Endothelial cell of umbilical vein (primary cell): ENCODE measurements at regions not wholly inside any gene's neighbourhood (a gene's known extent, or its start where the extent isn't known, plus 50 kb on each side); places are given as distances from the start of the nearest gene placed in this dataset.

Experiments used
- BruUV-seq: library from RNA; stranded (reverse); fragments of 400-500 nt; replicated peaks from 2 replicates; lab custom pipeline; 2021; lab: Mats Ljungman, UMichigan
- CTCF ChIA-PET: fragments of 300-600, 350-600 bp; sonication (Branson Sonifier 250); formaldehyde crosslinking; loops from one replicate; lab custom pipeline; 2021; ENCODE audit warnings: antibody characterized with exemption, inconsistent platforms; lab: Charles Lee
- POLR2A ChIA-PET: fragments of 300-600, 350-600 bp; sonication (Branson Sonifier 250); formaldehyde crosslinking; loops from one replicate; lab custom pipeline; 2021; ENCODE audit warnings: antibody characterized with exemption, inconsistent platforms; lab: Charles Lee
- DNase-seq: peaks from one replicate; pipeline ENCODE4 v3.0.0-alpha.2; 2011; ENCODE audit warnings: low read depth, low spot score
- FAIRE-seq: peaks from 2 replicates; lab custom pipeline; 2011; peaks lifted over from hg19 to GRCh38; lab: Jason Lieb, UNC
- H2AFZ ChIP-seq: 2 replicates; pipeline ENCODE4 v1.6.0; 2012; ENCODE audit warnings: low read depth, low read length, control low read depth, inconsistent platforms
- H3K27ac ChIP-seq: 2 replicates; pipeline ENCODE4 v1.5.1; 2011; ENCODE audit warnings: low read depth, mild to moderate bottlenecking, control low read depth, low read length, moderate library complexity; ENCODE audit not compliant: insufficient read depth
- H3K27me3 ChIP-seq, 2 experiments: 2 replicates each; pipeline versions ENCODE4 v1.6.0 to v1.6.1; 2011; ENCODE audit warnings: low read length in 2 of 2, mixed read lengths in 1 of 2; ENCODE audit not compliant: control insufficient read depth in 2 of 2, insufficient read depth in 2 of 2
- H3K36me3 ChIP-seq, 2 experiments: 2 replicates in 1 of 2; 3 replicates in 1 of 2; pipeline ENCODE4 v1.5.1; 2011; ENCODE audit warnings: low read length in 2 of 2, mild to moderate bottlenecking in 1 of 2, moderate library complexity in 1 of 2; ENCODE audit not compliant: control insufficient read depth in 2 of 2, insufficient read depth in 2 of 2; ENCODE audit errors: extremely low read depth in 1 of 2
- H3K4me1 ChIP-seq: 3 replicates; pipeline ENCODE4 v1.5.1; 2011; ENCODE audit warnings: mild to moderate bottlenecking, low read length; ENCODE audit not compliant: control insufficient read depth, insufficient read depth; ENCODE audit errors: extremely low read depth
- H3K4me2 ChIP-seq: 2 replicates; pipeline ENCODE4 v1.6.1; 2011; ENCODE audit warnings: low read length, control low read depth, mixed read lengths; ENCODE audit not compliant: insufficient read depth
- H3K4me3 ChIP-seq, 3 experiments: fragments of 200-600 bp in 1 of 3; sonication (generic), shearing (Covaris generic) in 1 of 3; replicated peaks in 1 of 3; 2 replicates each; pipeline ENCODE4 v1.5.1; 2011 to 2016; ENCODE audit warnings: control low read depth in 3 of 3, low read length in 3 of 3, mild to moderate bottlenecking in 2 of 3, inconsistent platforms in 1 of 3, low read depth in 1 of 3, moderate library complexity in 1 of 3; ENCODE audit not compliant: insufficient read depth in 1 of 3
- H3K79me2 ChIP-seq: 2 replicates; pipeline ENCODE4 v1.6.0; 2012; ENCODE audit warnings: low read length, inconsistent platforms; ENCODE audit not compliant: control insufficient read depth, insufficient read depth
- H3K9ac ChIP-seq: replicated peaks from 2 replicates; pipeline ENCODE3; 2011; ENCODE audit warnings: low read length, control low read depth; ENCODE audit not compliant: insufficient read depth; ENCODE audit errors: extremely low read depth
- H3K9me1 ChIP-seq: replicated peaks from 3 replicates; pipeline ENCODE4 v1.6.0; 2011; ENCODE audit warnings: mild to moderate bottlenecking, low read length; ENCODE audit not compliant: control insufficient read depth, insufficient read depth; ENCODE audit errors: extremely low read depth
- H3K9me3 ChIP-seq: replicated peaks from 2 replicates; pipeline ENCODE4 v1.5.1; 2012; ENCODE audit warnings: low read length, inconsistent platforms; ENCODE audit not compliant: control insufficient read depth, insufficient read depth
- H4K20me1 ChIP-seq: replicated peaks from 2 replicates; pipeline ENCODE3; 2011; ENCODE audit warnings: mild to moderate bottlenecking, low read length; ENCODE audit not compliant: control insufficient read depth, insufficient read depth; ENCODE audit errors: extremely low read depth
- EZH2 ChIP-seq: IDR thresholded peaks from 2 replicates; pipeline ENCODE4 v1.6.1; 2012; ENCODE audit warnings: borderline replicate concordance, low read depth, mild to moderate bottlenecking, moderate library complexity, low read length, inconsistent platforms; ENCODE audit not compliant: severe bottlenecking
- FOS ChIP-seq: IDR thresholded peaks from 2 replicates; pipeline ENCODE4 v1.6.1; 2011; ENCODE audit warnings: mild to moderate bottlenecking, low read length, moderate library complexity, borderline replicate concordance; ENCODE audit not compliant: insufficient read depth
- GATA2 ChIP-seq: IDR thresholded peaks from 2 replicates; pipeline ENCODE4 v1.7.0; 2011; ENCODE audit warnings: low read depth, mild to moderate bottlenecking, moderate library complexity, mixed read lengths, low read length; ENCODE audit not compliant: insufficient read length, insufficient read depth
- JUN ChIP-seq: IDR thresholded peaks from 2 replicates; pipeline ENCODE4 v1.6.1; 2011; ENCODE audit warnings: borderline replicate concordance, low read depth; ENCODE audit not compliant: insufficient read length, insufficient read depth
- MYC ChIP-seq: IDR thresholded peaks from one replicate; pipeline ENCODE4 v1.6.1; 2011; ENCODE audit warnings: mild to moderate bottlenecking, low read depth, low read length
- POLR2A ChIP-seq: IDR thresholded peaks from 2 replicates; pipeline ENCODE4 v1.6.1; 2012; ENCODE audit warnings: low read depth, mild to moderate bottlenecking, control low read depth, low read length
- dilution Hi-C: fragments of 300-500 bp; cut with MboI; formaldehyde crosslinking; loops from one replicate; pipeline ENCODE4 v1.15.0; 2019; ENCODE audit warnings: low sequenced_read_pairs; ENCODE audit not compliant: extremely low pct_ligation_motif_present
- intact Hi-C: fragments of 100-400 bp; cut with micrococcal nuclease; formaldehyde crosslinking; loops from one replicate; pipeline ENCODE4 v1.10.0; 2022
- TF ChIP-seq, protein P1 (sequence below), 2 donors: IDR thresholded peaks; 1 replicate in 1 of 2; 2 replicates in 1 of 2; pipeline ENCODE4 v1.5.1; 2011; ENCODE audit warnings: low read length in 2 of 2, mild to moderate bottlenecking in 2 of 2, moderate library complexity in 2 of 2, control low read depth in 1 of 2, inconsistent platforms in 1 of 2, low read depth in 1 of 2; ENCODE audit not compliant: insufficient read depth in 1 of 2; ENCODE audit errors: extremely low read depth in 1 of 2

DNA sequence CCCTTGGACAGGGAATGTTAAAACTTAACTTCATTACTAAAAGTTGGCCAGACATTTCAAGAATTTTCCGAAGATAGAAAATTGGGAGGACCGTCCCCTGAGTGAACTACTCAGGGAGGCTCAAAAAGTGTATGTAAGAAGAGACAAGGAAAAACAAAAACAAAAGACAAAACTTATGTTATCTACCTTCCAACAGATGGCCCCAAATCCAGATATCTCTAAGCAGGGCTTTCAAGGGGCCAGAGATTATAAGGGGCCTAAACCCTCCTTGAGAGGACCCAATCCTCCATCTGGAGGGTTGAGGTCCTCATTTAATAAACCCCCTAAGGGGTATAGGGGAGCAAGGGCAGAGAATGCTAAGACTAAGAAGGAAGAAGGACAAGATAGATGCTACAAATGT is 203.6 kb downstream of the SH2D4B start:
- H3K36me3 ChIP-seq, result no peaks in the 10 kb centered on the region
- no peaks in the 10 kb centered on the region for H3K27me3 ChIP-seq
- no peaks in the 10 kb centered on the region for H4K20me1 ChIP-seq
- DNase-seq (no peak), FAIRE-seq (no peak)
- H2AFZ ChIP-seq, result no peak overlapping the region
- no peak overlapping the region for H3K4me2 ChIP-seq
- no peak overlapping the region for H3K27ac ChIP-seq
- H3K9me3 ChIP-seq, result no peaks in the 10 kb centered on the region
- POLR2A ChIA-PET, result no interaction called here
- no peaks in the 10 kb centered on the region for H3K79me2 ChIP-seq
- no peak overlapping the region for H3K4me3 ChIP-seq
- no TSS peak for BruUV-seq
- H3K4me1 ChIP-seq, result no peaks in the 10 kb centered on the region
- dilution Hi-C loops, result no loop called here
- intact Hi-C loops, result no loop called here
- TF ChIP-seq MYC (no peak), JUN (no peak)
- TF ChIP-seq, protein P1, sequence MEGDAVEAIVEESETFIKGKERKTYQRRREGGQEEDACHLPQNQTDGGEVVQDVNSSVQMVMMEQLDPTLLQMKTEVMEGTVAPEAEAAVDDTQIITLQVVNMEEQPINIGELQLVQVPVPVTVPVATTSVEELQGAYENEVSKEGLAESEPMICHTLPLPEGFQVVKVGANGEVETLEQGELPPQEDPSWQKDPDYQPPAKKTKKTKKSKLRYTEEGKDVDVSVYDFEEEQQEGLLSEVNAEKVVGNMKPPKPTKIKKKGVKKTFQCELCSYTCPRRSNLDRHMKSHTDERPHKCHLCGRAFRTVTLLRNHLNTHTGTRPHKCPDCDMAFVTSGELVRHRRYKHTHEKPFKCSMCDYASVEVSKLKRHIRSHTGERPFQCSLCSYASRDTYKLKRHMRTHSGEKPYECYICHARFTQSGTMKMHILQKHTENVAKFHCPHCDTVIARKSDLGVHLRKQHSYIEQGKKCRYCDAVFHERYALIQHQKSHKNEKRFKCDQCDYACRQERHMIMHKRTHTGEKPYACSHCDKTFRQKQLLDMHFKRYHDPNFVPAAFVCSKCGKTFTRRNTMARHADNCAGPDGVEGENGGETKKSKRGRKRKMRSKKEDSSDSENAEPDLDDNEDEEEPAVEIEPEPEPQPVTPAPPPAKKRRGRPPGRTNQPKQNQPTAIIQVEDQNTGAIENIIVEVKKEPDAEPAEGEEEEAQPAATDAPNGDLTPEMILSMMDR (IDR thresholded peaks at IDR 0.05; ENCODE audit: extremely low read depth in 1 of 2, insufficient read depth in 1 of 2, low read depth in 1 of 2, low read length in 2 of 2), result no peak
- H3K9ac ChIP-seq, result no peak overlapping the region
- CTCF ChIA-PET, result no interaction called here
- no peaks in the 10 kb centered on the region for H3K9me1 ChIP-seq

DNA sequence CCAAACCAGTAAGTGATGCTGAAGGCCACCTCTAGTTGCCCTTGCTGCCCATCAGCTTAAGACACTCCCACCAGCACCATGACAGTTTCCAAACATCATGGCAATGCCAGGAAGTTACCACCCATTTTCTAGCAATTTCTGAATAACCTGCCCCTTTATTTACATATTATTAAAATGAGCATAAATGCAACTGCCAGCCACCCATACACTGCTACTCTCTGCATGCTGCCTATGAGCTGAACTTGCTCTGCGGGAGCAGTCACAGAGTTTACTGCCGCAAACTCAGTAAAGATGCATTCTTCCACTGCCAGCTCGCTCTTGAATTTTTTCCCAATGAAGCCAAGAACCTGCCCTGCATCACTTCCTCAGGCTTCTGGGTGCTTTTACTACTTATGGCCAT is 212.6 kb downstream of the SH2D4B start:
- CTCF ChIA-PET, result no interaction called here
- FAIRE-seq (no peak), DNase-seq (no peak)
- Histone ChIP-seq H3K9me1 (no peaks in the 10 kb centered on the region), H3K79me2 (no peaks in the 10 kb centered on the region), H4K20me1 (no peaks in the 10 kb centered on the region), H3K9me3 (no peaks in the 10 kb centered on the region), H3K4me1 (no peaks in the 10 kb centered on the region), H3K9ac (no peak overlapping the region), H2AFZ (no peak overlapping the region), H3K27ac (no peak overlapping the region), H3K4me2 (no peak overlapping the region), H3K4me3 (no peak overlapping the region), H3K36me3 (no peaks in the 10 kb centered on the region), H3K27me3 (no peaks in the 10 kb centered on the region)
- dilution Hi-C loops (no loop called here), intact Hi-C loops (no loop called here)
- TF ChIP-seq EZH2 (no peak), GATA2 (no peak), POLR2A (no peak), FOS (no peak)
- TF ChIP-seq, protein P1 (IDR thresholded peaks at IDR 0.05; ENCODE audit: extremely low read depth in 1 of 2, insufficient read depth in 1 of 2, low read depth in 1 of 2, low read length in 2 of 2), result no peak
- POLR2A ChIA-PET, result no interaction called here
- BruUV-seq, result no TSS peak
